OCI-LY7 (cell line): ENCODE measurements at regions not wholly inside any gene's neighbourhood (a gene's known extent, or its start where the extent isn't known, plus 50 kb on each side); places are given as distances from the start of the nearest gene placed in this dataset.
A peak's percentile ranks its signal among the peaks of the same experiment; 100 is the strongest.

Source experiments
- BruUV-seq: library from RNA; stranded (reverse); fragments of 400-500 nt; replicated peaks from 2 replicates; lab custom pipeline; 2021; lab: Mats Ljungman, UMichigan
- CTCF ChIA-PET: fragments of 300-600 bp; sonication (Branson Sonifier 250); formaldehyde crosslinking; loops from one replicate; lab custom pipeline; 2022; ENCODE audit warnings: antibody characterized with exemption; ENCODE audit not compliant: unreplicated experiment; lab: Charles Lee
- POLR2A ChIA-PET: fragments of 300-600 bp; sonication (Branson Sonifier 250); formaldehyde crosslinking; loops from one replicate; lab custom pipeline; 2022; ENCODE audit warnings: antibody characterized with exemption; lab: Charles Lee
- DNase-seq: peaks from one replicate; pipeline ENCODE4 v3.0.0-alpha.2; 2015; ENCODE audit warnings: low spot score
- H2AFZ ChIP-seq: fragments of 200-600 bp; sonication (generic), shearing (Covaris generic); 2 replicates; pipeline ENCODE4 v1.6.1; 2014; ENCODE audit warnings: mild to moderate bottlenecking, antibody characterized with exemption, low read length, moderate library complexity
- H3K27ac ChIP-seq: fragments of 200-600 bp; sonication (generic); 2 replicates; pipeline ENCODE4 v1.5.1; 2014; ENCODE audit warnings: mixed run types, low read depth, mild to moderate bottlenecking, moderate library complexity, low read length, inconsistent platforms; ENCODE audit not compliant: poor library complexity, severe bottlenecking
- H3K36me3 ChIP-seq: fragments of 200-600 bp; sonication (generic); 2 replicates; pipeline ENCODE4 v1.6.1; 2014; ENCODE audit warnings: mild to moderate bottlenecking, antibody characterized with exemption, low read length, moderate library complexity, mixed read lengths; ENCODE audit not compliant: insufficient read depth
- H3K4me1 ChIP-seq: fragments of 200-600 bp; sonication (generic); 2 replicates; pipeline ENCODE4 v1.5.1; 2014; ENCODE audit warnings: mild to moderate bottlenecking, low read length; ENCODE audit not compliant: insufficient read depth, poor library complexity, severe bottlenecking
- H3K4me2 ChIP-seq: fragments of 200-600 bp; sonication (generic); 2 replicates; pipeline ENCODE4 v1.6.1; 2014; ENCODE audit warnings: mild to moderate bottlenecking, low read length
- H3K4me3 ChIP-seq: fragments of 200-600 bp; sonication (generic); 2 replicates; pipeline ENCODE4 v1.5.1; 2014; ENCODE audit warnings: mild to moderate bottlenecking, low read depth, low read length; ENCODE audit not compliant: poor library complexity, severe bottlenecking
- H3K79me2 ChIP-seq: fragments of 200-600 bp; sonication (generic); 2 replicates; pipeline ENCODE4 v1.6.1; 2016; ENCODE audit warnings: low read depth, mild to moderate bottlenecking, low read length, moderate library complexity, mixed read lengths; ENCODE audit not compliant: insufficient read depth
- H3K9me2 ChIP-seq: fragments of 200-600 bp; sonication (generic); 2 replicates; pipeline ENCODE4 v1.6.1; 2016; ENCODE audit warnings: mild to moderate bottlenecking, low read length, mixed read lengths; ENCODE audit not compliant: insufficient read depth
- H3K9me3 ChIP-seq: fragments of 200-600 bp; sonication (generic); 2 replicates; pipeline ENCODE4 v1.6.1; 2014; ENCODE audit warnings: mild to moderate bottlenecking, mixed run types, low read length, mixed read lengths
- H4K20me1 ChIP-seq: fragments of 200-600 bp; sonication (generic); 2 replicates; pipeline ENCODE4 v1.6.1; 2014; ENCODE audit warnings: mild to moderate bottlenecking, antibody characterized with exemption, low read length, moderate library complexity, mixed read lengths; ENCODE audit not compliant: insufficient read depth
- EZH2phosphoT487 ChIP-seq: fragments of 200-600 bp; sonication (generic); IDR thresholded peaks from 2 replicates; pipeline ENCODE4 v1.6.1; 2018; ENCODE audit warnings: low read depth, borderline replicate concordance, mild to moderate bottlenecking, mixed run types, antibody characterized with exemption, low read length, moderate library complexity, mixed read lengths
- intact Hi-C: fragments of 100-400 bp; cut with micrococcal nuclease; formaldehyde crosslinking; loops from one replicate; pipeline ENCODE4 v1.10.0; 2022; ENCODE audit not compliant: unreplicated experiment
- TF ChIP-seq, protein P1 (sequence below): fragments of 200-600 bp; sonication (generic); conservative IDR thresholded peaks from 2 replicates; pipeline ENCODE4 v1.5.1; 2014; ENCODE audit warnings: mild to moderate bottlenecking, antibody characterized with exemption, low read length, moderate library complexity, mixed read lengths

DNA sequence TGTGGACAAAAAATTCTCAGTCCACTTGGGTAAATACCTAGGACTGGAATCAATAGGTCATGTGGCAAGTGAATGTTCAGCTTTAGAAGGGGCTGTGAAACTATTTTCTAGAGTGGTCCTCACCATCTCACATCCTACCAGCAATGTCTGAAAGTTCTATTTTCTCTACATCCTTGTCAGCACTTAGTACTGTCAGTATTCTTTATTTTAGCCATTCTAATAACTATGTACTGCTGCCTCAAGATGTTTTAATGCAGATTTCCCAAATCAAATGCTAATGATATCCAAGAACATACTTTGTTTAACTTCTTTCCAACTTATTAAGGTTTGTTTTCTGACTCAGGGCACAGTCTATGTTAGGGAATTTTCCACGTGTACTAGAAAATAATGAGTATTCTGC is 317.0 kb downstream of the BRD1 start:
- DNase-seq, result no peak
- Histone ChIP-seq H3K4me3 (no peak overlapping the region), H3K36me3 (peaks cover 10% of the 10 kb centered on the region), H3K79me2 (no peaks in the 10 kb centered on the region), H3K4me1 (peaks cover 16% of the 10 kb centered on the region), H3K27ac (no peak overlapping the region), H3K9me3 (peaks cover 29% of the 10 kb centered on the region), H3K9me2 (no peaks in the 10 kb centered on the region), H2AFZ (peak overlapping the region; percentile 97; the same call in 1 of the 2 replicates), H4K20me1 (no peaks in the 10 kb centered on the region), H3K4me2 (no peak overlapping the region)
- POLR2A ChIA-PET, result no interaction called here
- no peak for TF ChIP-seq EZH2phosphoT487
- TF ChIP-seq, protein P1, sequence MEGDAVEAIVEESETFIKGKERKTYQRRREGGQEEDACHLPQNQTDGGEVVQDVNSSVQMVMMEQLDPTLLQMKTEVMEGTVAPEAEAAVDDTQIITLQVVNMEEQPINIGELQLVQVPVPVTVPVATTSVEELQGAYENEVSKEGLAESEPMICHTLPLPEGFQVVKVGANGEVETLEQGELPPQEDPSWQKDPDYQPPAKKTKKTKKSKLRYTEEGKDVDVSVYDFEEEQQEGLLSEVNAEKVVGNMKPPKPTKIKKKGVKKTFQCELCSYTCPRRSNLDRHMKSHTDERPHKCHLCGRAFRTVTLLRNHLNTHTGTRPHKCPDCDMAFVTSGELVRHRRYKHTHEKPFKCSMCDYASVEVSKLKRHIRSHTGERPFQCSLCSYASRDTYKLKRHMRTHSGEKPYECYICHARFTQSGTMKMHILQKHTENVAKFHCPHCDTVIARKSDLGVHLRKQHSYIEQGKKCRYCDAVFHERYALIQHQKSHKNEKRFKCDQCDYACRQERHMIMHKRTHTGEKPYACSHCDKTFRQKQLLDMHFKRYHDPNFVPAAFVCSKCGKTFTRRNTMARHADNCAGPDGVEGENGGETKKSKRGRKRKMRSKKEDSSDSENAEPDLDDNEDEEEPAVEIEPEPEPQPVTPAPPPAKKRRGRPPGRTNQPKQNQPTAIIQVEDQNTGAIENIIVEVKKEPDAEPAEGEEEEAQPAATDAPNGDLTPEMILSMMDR, result no peak
- CTCF ChIA-PET, result no interaction called here
- intact Hi-C loops, result no loop called here
- BruUV-seq, result no TSS peak

DNA sequence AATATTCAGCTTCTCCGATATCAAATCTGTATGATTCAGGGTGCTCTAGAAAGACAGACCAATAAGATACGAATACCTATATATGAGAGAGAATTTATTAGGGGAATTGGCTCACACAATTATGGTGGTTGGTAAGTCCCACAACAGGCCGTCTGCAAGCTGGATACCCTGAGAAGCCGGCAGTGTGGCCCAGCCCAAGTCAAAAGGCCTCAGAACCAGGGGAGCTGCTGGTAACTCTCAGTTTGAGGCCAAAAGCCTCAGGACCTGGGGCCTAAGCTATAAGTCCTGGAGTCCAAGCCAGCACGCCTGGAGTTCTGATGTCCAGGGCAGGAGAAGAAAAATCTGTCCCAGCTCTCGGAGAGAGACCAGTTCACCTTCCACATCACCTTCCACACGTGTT is 318.7 kb downstream of the BRD1 start:
- no peak overlapping the region for H3K4me2 ChIP-seq
- no peaks in the 10 kb centered on the region for H4K20me1 ChIP-seq
- intact Hi-C loops, result no loop called here
- H3K27ac ChIP-seq, result no peak overlapping the region
- no peaks in the 10 kb centered on the region for H3K79me2 ChIP-seq
- DNase-seq, result no peak
- H2AFZ ChIP-seq, result no peak overlapping the region
- ChIA-PET POLR2A (no interaction called here), CTCF (no interaction called here)
- H3K36me3 ChIP-seq, result peaks cover 10% of the 10 kb centered on the region
- H3K9me3 ChIP-seq, result peaks cover 29% of the 10 kb centered on the region
- H3K4me1 ChIP-seq, result peaks cover 17% of the 10 kb centered on the region
- TF ChIP-seq, protein P1, result no peak
- no peak for TF ChIP-seq EZH2phosphoT487
- H3K4me3 ChIP-seq, result no peak overlapping the region
- no peaks in the 10 kb centered on the region for H3K9me2 ChIP-seq
- no TSS peak for BruUV-seq

DNA sequence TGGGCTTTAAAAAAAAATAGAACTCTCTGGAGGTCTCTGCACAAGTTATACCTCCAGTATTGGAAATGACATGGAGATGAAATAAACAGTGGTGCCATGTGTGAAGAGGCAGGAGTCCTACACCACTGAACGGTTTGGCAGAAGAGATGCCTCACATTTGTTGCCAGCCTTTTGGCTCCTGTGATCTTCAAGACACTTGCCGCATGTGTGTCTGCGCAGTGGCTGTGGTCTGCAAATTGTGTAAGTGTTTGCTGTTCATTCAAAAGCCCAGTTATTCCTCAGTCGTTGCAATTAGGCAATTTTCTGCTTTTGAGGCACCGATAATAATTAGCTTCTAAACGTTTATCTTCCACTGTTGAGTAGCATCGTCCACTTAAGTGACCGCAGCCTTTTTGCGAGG is 319.1 kb downstream of the BRD1 start:
- no peak for TF ChIP-seq EZH2phosphoT487
- TF ChIP-seq, protein P1, result no peak
- intact Hi-C loops, result no loop called here
- Histone ChIP-seq H3K79me2 (no peaks in the 10 kb centered on the region), H3K9me3 (peaks cover 29% of the 10 kb centered on the region), H3K4me1 (peaks cover 22% of the 10 kb centered on the region), H3K4me3 (no peak overlapping the region), H3K9me2 (no peaks in the 10 kb centered on the region), H3K27ac (no peak overlapping the region), H4K20me1 (no peaks in the 10 kb centered on the region), H3K4me2 (no peak overlapping the region), H3K36me3 (peaks cover 10% of the 10 kb centered on the region), H2AFZ (no peak overlapping the region)
- CTCF ChIA-PET, result no interaction called here
- POLR2A ChIA-PET, result no interaction called here
- DNase-seq, result no peak
- no TSS peak for BruUV-seq
